ENCODE measurements at regions not wholly inside any gene's neighbourhood (a gene's known extent, or its start where the extent isn't known, plus 50 kb on each side); places are given as distances from the start of the nearest gene placed in this dataset.

DNA sequence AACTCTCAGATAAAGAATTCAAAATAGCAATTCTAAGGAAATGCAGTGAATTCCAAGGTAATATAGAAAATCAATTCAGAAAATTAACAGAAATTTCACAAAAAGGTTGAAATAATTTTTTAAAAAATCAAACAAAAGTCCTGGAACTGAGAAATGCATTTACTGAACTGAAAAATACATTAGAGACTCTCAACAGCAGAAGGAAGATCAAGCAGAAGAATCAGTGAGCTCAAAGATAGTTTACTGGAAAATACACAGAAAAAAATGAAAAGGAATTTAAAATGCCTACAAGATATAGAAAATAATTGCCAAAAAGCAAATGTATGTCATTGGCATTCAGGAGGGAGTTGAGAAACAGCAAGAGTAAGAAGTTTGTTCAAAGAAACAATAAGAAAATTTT, 107.3 kb downstream of the BUD13 start:
- no peak for DNase-seq
- no peaks in the 10 kb centered on the region for H3K36me3 ChIP-seq (ENCODE audit: low read depth)
- no peaks in the 10 kb centered on the region for H3K9me3 ChIP-seq (ENCODE audit: low read depth)
- no peaks in the 10 kb centered on the region for H4K20me1 ChIP-seq (ENCODE audit: insufficient read depth)
- no peaks in the 10 kb centered on the region for H3K4me1 ChIP-seq (ENCODE audit: insufficient read depth)
- H2AFZ ChIP-seq = no peak overlapping the region
- no peak overlapping the region for H3K9ac ChIP-seq
- no peaks in the 10 kb centered on the region for H3K9me2 ChIP-seq (ENCODE audit: insufficient read depth)
- no peak overlapping the region for H3K4me2 ChIP-seq (ENCODE audit: unreplicated experiment)
- TF ChIP-seq EZH2 (IDR thresholded peaks at IDR 0.05; ENCODE audit: insufficient read depth, poor library complexity, severe bottlenecking) (no peak), EZH2phosphoT487 (IDR thresholded peaks at IDR 0.05; ENCODE audit: insufficient read depth, low read depth) (no peak)
- peaks cover 26% of the 10 kb centered on the region; the same call in 1 of the 2 replicates for H3K27me3 ChIP-seq (replicated peaks; ENCODE audit: insufficient read depth)
- H3K79me2 ChIP-seq (ENCODE audit: insufficient read depth) = no peaks in the 10 kb centered on the region
- no peak overlapping the region for H3K4me3 ChIP-seq
- no peaks in the 10 kb centered on the region for H3F3A ChIP-seq (ENCODE audit: insufficient read depth)
- in situ Hi-C loops (cut with MboI) = no loop called here
- no peak overlapping the region for H3K27ac ChIP-seq

DNA sequence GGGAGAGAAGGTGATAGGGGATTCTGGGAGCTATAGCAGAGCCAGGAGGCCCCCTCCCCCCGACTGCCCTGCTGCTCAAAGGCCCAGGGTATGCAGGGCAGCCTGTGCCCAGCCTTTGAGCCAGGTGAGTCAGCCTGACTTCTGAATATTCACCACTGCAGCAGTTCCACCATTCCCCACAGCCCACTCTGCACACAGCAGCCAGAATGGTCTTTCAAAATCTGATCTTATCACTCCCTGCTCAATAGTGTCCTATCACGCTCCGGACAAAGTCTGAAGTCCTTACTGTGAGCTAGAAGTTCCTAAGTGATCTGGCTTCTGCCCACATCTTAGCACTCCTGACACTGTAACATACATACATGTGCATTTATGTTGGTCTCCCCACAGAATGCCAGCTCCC, 111.7 kb downstream of the BUD13 start:
- in situ Hi-C loops (cut with MboI) = no loop called here
- no peak for TF ChIP-seq EZH2phosphoT487 (IDR thresholded peaks at IDR 0.05; ENCODE audit: insufficient read depth, low read depth)
- no peak for TF ChIP-seq EZH2 (IDR thresholded peaks at IDR 0.05; ENCODE audit: insufficient read depth, poor library complexity, severe bottlenecking)
- H4K20me1 ChIP-seq (ENCODE audit: insufficient read depth) = no peaks in the 10 kb centered on the region
- H3F3A ChIP-seq (ENCODE audit: insufficient read depth) = no peaks in the 10 kb centered on the region
- no peaks in the 10 kb centered on the region for H3K36me3 ChIP-seq (ENCODE audit: low read depth)
- 31 to 33% methylated on average over 3 of the region's 3 CpGs for WGBS, 2 experiments (ENCODE audit: low coverage in 1 of 2, low lambda C conversion rate in 2 of 2, missing lambda C conversion rate in 2 of 2)
- no peaks in the 10 kb centered on the region for H3K4me1 ChIP-seq (ENCODE audit: insufficient read depth)
- no peaks in the 10 kb centered on the region for H3K9me3 ChIP-seq (ENCODE audit: low read depth)
- H3K9me2 ChIP-seq (ENCODE audit: insufficient read depth) = no peaks in the 10 kb centered on the region
- DNase-seq = no peak
- no peak overlapping the region for H3K4me2 ChIP-seq (ENCODE audit: unreplicated experiment)
- H3K79me2 ChIP-seq (ENCODE audit: insufficient read depth) = no peaks in the 10 kb centered on the region
- H3K27me3 ChIP-seq (replicated peaks; ENCODE audit: insufficient read depth) = peaks cover 26% of the 10 kb centered on the region; the same call in 1 of the 2 replicates
- no peak overlapping the region for H2AFZ ChIP-seq
- no peak overlapping the region for H3K9ac ChIP-seq
- no peak overlapping the region for H3K27ac ChIP-seq
- H3K4me3 ChIP-seq = no peak overlapping the region

DNA sequence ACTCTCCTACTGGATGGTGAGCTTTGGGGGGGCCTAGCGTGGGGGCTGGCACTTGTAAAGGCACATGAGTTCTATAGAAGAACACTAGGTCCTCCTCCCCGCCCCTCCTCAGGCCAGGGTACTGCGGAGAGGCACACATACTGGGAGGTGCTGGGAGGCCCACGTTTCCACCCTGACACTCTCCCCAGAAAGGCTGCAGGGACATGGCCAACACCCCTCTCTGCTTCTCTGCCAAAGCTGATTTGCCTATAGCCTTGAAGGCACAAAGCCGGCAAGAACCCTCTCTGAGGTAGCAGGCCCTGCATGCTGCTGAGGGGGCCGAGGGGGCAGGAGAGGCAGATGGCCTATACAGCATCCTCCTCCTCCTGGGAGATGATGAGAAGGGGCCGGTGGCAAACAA, 112.8 kb downstream of the BUD13 start:
- TF ChIP-seq EZH2 (IDR thresholded peaks at IDR 0.05; ENCODE audit: insufficient read depth, poor library complexity, severe bottlenecking) (no peak), EZH2phosphoT487 (IDR thresholded peaks at IDR 0.05; ENCODE audit: insufficient read depth, low read depth) (no peak)
- no peak for DNase-seq
- WGBS, 2 experiments (ENCODE audit: low coverage in 1 of 2, low lambda C conversion rate in 2 of 2, missing lambda C conversion rate in 2 of 2) = 18 to 20% methylated on average over 7 of the region's 7 CpGs
- H2AFZ ChIP-seq = no peak overlapping the region
- no peaks in the 10 kb centered on the region for H3F3A ChIP-seq (ENCODE audit: insufficient read depth)
- no peaks in the 10 kb centered on the region for H3K79me2 ChIP-seq (ENCODE audit: insufficient read depth)
- H3K4me1 ChIP-seq (ENCODE audit: insufficient read depth) = no peaks in the 10 kb centered on the region
- no peaks in the 10 kb centered on the region for H3K9me2 ChIP-seq (ENCODE audit: insufficient read depth)
- H3K27ac ChIP-seq = no peak overlapping the region
- no peaks in the 10 kb centered on the region for H3K9me3 ChIP-seq (ENCODE audit: low read depth)
- H3K9ac ChIP-seq = no peak overlapping the region
- in situ Hi-C loops (cut with MboI) = no loop called here
- H3K4me3 ChIP-seq = no peak overlapping the region
- peaks cover 17% of the 10 kb centered on the region; the same call in 1 of the 2 replicates for H3K27me3 ChIP-seq (replicated peaks; ENCODE audit: insufficient read depth)
- no peaks in the 10 kb centered on the region for H4K20me1 ChIP-seq (ENCODE audit: insufficient read depth)
- no peak overlapping the region for H3K4me2 ChIP-seq (ENCODE audit: unreplicated experiment)
- H3K36me3 ChIP-seq (ENCODE audit: low read depth) = no peaks in the 10 kb centered on the region

DNA sequence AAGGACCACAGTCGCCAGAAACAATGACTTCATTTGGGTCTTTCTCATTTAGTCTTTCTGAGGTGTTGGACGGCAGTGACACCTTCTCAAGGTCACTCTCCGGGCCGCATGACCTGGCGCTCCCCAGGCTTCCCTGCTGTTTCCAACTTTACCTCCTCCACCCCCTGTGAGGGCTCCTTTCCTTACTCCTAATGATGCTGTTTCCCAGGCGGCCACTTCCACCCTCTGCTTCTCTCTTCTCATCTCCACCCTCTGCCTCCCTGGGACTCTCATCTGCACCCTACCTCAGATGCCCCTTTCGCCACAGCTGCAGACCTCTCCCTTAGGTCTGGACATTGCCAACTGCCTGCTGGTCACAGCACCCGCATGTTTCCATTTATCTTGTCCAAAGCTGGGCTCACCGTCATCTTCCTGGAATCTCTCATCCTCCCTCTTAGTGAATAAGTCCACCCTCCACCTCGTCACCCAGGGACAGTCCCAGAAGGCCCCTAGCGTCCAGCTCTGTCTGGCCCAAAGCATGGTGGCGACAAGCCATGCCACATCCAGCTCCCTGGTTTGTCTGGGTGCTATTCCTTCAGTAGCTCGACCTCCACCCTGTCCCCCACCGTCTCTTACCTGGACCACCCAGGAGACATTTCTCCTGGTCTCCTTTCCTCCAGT, 113.8 kb downstream of the BUD13 start:
- H3F3A ChIP-seq (ENCODE audit: insufficient read depth) = no peaks in the 10 kb centered on the region
- no peak overlapping the region for H3K4me3 ChIP-seq
- no peaks in the 10 kb centered on the region for H4K20me1 ChIP-seq (ENCODE audit: insufficient read depth)
- TF ChIP-seq EZH2phosphoT487 (IDR thresholded peaks at IDR 0.05; ENCODE audit: insufficient read depth, low read depth) (no peak), EZH2 (IDR thresholded peaks at IDR 0.05; ENCODE audit: insufficient read depth, poor library complexity, severe bottlenecking) (no peak)
- WGBS, 2 experiments (ENCODE audit: low coverage in 1 of 2, low lambda C conversion rate in 2 of 2, missing lambda C conversion rate in 2 of 2) = 38 to 41% methylated on average over 14 of the region's 14 CpGs
- no peaks in the 10 kb centered on the region for H3K79me2 ChIP-seq (ENCODE audit: insufficient read depth)
- in situ Hi-C loops (cut with MboI) = no loop called here
- no peak overlapping the region for H3K27ac ChIP-seq
- peaks cover 16% of the 10 kb centered on the region; the same call in 1 of the 2 replicates for H3K27me3 ChIP-seq (replicated peaks; ENCODE audit: insufficient read depth)
- no peak overlapping the region for H2AFZ ChIP-seq
- DNase-seq = no peak
- no peaks in the 10 kb centered on the region for H3K9me3 ChIP-seq (ENCODE audit: low read depth)
- no peaks in the 10 kb centered on the region for H3K4me1 ChIP-seq (ENCODE audit: insufficient read depth)
- H3K9me2 ChIP-seq (ENCODE audit: insufficient read depth) = no peaks in the 10 kb centered on the region
- no peak overlapping the region for H3K4me2 ChIP-seq (ENCODE audit: unreplicated experiment)
- no peaks in the 10 kb centered on the region for H3K36me3 ChIP-seq (ENCODE audit: low read depth)
- H3K9ac ChIP-seq = no peak overlapping the region

Data from GM23248 (cell line).